ENCODE measurements at regions not wholly inside any gene's neighbourhood (a gene's known extent, or its start where the extent isn't known, plus 50 kb on each side); places are given as distances from the start of the nearest gene placed in this dataset.

DNA sequence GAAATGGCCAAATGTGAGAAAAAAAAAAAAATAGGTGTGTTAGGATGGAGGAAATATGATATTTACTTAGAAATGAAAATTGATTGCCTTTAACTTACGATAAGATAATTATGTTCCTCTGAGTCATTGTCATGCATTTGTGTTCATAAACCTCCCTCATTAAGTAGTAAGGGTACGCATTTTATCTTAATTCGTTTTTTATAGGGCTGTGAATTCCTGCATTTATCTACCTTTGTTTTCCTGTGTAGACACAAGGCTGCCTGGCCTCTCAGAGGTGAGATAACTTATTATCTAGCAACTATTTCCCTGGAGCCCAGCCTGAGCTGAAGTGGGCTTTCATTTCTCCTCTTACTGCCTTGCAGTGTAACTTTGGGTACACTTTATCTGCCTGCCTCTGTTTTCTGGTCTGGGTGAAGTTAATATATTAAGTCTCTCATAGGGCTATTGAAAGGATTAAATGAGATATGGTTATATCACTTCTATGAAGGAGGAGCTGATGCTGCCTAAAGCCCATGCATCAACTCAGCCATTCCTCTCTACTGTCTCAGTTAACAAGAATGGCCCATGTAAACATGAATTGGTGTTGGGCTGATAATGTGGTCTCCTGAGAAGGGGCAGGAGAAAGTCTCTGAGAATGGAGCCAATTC is 103.8 kb upstream of the KLF4 start:
- TF ChIP-seq, protein P1, sequence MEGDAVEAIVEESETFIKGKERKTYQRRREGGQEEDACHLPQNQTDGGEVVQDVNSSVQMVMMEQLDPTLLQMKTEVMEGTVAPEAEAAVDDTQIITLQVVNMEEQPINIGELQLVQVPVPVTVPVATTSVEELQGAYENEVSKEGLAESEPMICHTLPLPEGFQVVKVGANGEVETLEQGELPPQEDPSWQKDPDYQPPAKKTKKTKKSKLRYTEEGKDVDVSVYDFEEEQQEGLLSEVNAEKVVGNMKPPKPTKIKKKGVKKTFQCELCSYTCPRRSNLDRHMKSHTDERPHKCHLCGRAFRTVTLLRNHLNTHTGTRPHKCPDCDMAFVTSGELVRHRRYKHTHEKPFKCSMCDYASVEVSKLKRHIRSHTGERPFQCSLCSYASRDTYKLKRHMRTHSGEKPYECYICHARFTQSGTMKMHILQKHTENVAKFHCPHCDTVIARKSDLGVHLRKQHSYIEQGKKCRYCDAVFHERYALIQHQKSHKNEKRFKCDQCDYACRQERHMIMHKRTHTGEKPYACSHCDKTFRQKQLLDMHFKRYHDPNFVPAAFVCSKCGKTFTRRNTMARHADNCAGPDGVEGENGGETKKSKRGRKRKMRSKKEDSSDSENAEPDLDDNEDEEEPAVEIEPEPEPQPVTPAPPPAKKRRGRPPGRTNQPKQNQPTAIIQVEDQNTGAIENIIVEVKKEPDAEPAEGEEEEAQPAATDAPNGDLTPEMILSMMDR (IDR thresholded peaks at IDR 0.05; ENCODE audit: low read depth, low read length) = no peak
- TF ChIP-seq MYC (IDR thresholded peaks at IDR 0.05; ENCODE audit: low read depth, low read length) (no peak), POLR2A (IDR thresholded peaks at IDR 0.05; ENCODE audit: extremely low read depth, insufficient read length) (no peak)
